ENCODE measurements at regions not wholly inside any gene's neighbourhood (a gene's known extent, or its start where the extent isn't known, plus 50 kb on each side); places are given as distances from the start of the nearest gene placed in this dataset.
A peak's percentile ranks its signal among the peaks of the same experiment; 100 is the strongest.

GRCh38 chr2:172204309-172204708 lies 101.6 kb upstream of the DLX2 start:
- no peak for DNase-seq (ENCODE audit: low read depth in 3 of 3)

DNA sequence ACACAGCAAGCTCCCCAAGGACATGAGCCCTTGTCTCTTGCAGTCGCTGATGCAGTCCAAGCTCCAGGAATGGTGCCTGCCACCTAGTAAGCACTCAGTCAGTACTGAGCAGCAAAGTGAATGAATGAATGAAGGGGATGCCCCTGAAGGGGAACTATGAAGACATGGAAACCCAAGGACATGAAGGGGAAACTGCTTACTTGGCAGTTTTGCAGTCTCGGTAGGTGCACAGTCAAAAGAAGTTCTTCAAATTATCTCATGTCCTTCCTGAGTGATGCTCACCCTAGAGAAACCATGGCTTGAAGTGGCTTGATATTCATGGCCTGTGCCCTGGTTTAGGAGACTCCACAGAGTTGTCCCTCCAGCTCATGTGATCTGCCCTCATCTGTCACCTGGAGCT lies 102.1 kb upstream of the DLX2 start:
- no peak for DNase-seq (ENCODE audit: low read depth in 3 of 3)

- no peak for DNase-seq (ENCODE audit: low read depth in 3 of 3)
These were observed 102.6 kb upstream of the DLX2 start for GRCh38 chr2:172205292-172205691.

DNA sequence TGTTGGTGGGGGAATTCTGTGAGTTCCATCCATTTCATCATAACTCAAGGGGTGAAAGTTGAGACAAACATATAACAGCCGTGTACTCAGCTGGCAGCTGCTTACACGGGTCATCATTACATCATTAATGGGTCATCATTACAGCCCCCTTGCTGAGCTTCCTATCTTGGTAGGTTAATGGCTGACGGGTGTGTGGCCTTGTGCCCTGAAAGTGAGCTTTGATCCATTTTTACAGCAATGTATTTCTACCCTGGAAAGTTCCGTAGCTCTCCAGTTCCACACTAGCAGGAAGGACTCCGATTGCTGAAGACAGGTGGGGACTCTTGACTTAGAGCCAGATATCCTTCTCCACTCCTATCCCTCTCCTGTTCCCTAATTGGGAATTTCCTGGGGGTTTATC lies 105.2 kb upstream of the DLX2 start:
- DNase-seq (ENCODE audit: low read depth in 3 of 3), result no peak

GRCh38 chr2:172208791-172209325 lies 106.2 kb upstream of the DLX2 start:
- DNase-seq (ENCODE audit: low read depth in 3 of 3), result no peak

- DNase-seq (ENCODE audit: low read depth in 3 of 3), result no peak
These were observed 107.9 kb upstream of the DLX2 start for GRCh38 chr2:172210599-172210998.

DNA sequence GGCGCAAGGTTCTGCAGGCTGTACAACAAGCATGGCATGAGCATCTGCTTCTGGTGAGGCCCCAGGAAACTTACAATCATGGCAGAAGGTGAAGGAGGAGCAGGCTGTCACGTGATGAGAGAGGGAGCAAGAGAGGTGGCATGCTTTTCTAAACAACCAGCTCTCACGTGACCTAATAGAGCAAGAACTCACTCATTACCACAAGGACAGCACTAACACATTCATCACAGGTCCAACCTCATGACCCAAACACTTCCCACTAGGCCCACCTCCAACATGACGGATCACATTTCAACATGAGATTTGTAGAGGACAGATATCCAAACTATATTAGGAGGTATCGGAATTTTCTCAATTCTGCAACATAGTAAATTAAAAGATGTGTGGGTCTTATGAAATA lies 108.8 kb upstream of the DLX2 start:
- no peak for DNase-seq (ENCODE audit: low read depth in 3 of 3)

DNA sequence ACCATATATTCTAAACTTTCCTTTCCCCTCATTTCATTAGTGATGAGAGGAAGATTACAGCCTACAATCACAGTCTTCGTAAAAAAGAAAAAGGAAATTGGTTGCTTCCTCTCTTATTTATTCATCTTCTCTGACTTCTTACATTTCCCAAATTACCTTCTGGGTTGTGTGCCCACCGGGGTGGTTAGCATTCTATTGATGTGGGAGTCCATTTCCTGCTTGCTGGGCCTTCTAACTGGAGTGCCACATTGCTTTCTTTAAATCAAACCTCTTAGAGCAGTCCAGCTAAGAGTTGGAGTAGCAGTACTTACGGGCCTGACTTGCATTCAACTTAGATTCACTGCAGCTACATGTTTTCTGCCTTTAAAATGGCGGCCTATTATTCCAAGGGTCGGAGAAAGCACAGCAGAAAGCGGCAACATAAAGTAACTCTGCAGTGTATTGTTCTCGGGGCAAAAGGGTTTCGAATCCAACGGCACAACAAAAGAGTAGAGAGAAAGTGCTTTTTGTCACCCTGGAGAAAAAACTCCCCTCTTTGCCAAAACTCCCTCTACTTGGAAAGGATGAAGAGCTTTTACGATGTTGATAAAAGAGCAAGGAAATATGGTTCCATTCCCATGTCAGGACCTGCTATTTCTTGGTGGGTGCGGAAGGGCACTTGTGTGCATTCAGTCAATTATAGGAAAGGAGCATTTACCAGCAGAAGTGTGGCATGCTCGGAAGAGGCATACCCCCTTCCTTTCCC lies 110.6 kb upstream of the DLX2 start:
- no peak for DNase-seq (ENCODE audit: low read depth in 3 of 3)

DNA sequence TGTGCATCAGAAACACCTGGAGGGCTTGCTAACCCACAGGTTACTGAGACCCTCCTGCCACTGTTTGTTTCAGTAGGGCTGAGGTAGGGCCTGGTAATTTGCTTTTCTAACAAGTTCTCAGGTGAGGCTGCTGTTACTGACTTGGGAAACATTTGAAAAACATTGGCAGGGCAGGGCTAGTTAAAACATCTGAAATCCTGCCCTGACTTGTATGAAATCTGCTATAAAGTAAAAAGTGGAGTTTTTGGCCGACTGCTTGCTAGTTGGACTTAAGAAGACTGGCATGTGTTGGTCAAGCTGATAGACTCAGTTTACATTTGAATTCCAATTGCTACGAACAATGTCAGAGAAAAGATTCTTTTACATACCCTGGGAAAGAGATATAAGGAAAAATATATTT lies 111.6 kb upstream of the DLX2 start:
- DNase-seq (ENCODE audit: low read depth in 3 of 3), result no peak

GRCh38 chr2:172215172-172215935 lies 112.7 kb upstream of the DLX2 start:
- no peak for DNase-seq (ENCODE audit: low read depth in 3 of 3)

DNA sequence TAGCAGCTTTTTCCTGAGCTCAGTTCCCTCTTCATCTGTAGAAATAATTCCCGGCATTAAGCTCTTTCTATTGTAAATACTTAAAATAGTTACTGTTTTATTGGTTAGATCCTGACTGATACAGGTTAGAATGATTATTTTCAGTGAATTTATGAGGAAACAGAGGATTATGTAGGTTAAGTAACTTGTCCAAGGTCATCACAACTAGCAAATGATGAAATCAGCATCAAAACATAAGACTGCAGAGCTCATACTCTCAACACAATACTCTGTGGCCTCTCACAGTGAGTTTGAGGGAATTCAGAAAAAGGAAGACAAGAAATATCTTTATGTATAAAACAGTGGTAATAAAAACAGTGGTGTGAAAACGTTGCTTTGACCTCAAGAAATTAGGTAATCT lies 113.2 kb upstream of the DLX2 start:
- DNase-seq (ENCODE audit: low read depth in 3 of 3), result no peak

GRCh38 chr2:172216477-172216876 lies 113.8 kb upstream of the DLX2 start:
- DNase-seq (ENCODE audit: low read depth in 3 of 3), result no peak

GRCh38 chr2:172219201-172219600 lies 116.5 kb upstream of the DLX2 start:
- DNase-seq (ENCODE audit: low read depth in 3 of 3), result no peak

- DNase-seq (ENCODE audit: low read depth in 3 of 3), result no peak
These were observed 117.4 kb upstream of the DLX2 start for GRCh38 chr2:172220121-172220520.

DNA sequence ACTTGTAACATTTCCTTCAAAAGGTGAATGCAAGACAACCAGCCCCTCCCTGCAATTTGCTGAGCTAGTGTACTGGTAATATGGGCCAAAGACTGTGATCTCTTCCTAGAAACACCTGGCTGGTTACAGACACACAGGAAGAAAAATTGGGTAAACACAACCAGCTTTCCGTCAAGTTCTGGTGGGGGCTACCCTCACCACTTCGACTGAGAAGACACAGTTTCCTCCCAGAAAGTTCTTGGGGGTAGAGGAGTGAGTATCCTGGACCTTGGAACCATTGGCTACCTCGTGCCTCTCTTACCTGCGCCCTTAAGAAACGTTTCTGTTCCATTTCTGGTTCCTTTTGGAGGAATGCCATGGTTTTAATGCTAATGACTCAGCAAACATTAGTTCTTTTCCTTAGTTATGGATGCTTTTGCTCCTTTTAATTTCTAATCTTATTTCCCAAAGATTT lies 120.9 kb upstream of the DLX2 start:
- DNase-seq (ENCODE audit: low read depth in 3 of 3), result no peak

- no peak for DNase-seq (ENCODE audit: low read depth in 3 of 3)
These were observed 123.1 kb upstream of the DLX2 start for GRCh38 chr2:172225786-172226185.

DNA sequence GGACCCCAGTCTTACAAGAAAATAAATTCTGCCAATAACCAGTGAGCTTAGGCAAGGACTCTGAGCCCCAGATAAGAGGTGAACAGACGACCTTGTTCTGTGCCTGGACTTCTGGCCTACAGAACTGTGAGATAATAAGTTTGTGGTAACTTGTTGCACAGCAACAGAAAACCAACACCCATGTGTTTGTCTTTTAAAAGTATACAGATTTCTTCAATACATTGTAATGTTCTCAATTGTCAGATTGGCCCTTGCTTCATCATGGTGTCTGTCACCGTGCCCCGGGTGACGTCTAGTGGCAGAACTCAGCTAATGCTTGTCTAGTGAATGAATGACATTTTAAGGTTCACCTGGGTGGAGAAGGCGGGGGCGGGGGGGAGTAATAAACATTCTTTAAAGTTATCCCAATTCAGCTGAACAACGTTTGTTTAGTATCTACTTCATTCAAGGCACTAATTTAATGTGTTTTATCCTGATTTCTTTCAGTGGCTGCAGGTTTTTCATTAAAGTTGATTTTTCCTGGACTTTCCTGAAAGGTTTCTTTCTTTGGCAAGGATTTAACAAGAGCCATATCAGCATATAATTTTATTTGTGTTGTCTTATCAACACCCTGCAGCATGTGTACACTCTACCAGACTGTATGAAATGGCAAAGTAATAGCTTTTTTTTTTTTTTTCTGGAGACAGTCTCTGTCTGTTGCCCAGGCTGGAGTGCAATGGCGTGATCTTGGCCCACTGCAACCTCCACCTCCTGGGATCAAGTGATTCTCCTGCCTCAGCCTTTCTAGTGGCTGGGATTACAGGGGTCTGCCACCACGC lies 123.8 kb upstream of the DLX2 start:
- peak in 1 of 3 experiments; percentile 11 for DNase-seq (ENCODE audit: low read depth in 3 of 3)

GRCh38 chr2:172227719-172228118 lies 125.0 kb upstream of the DLX2 start:
- DNase-seq (ENCODE audit: low read depth in 3 of 3), result no peak

DNA sequence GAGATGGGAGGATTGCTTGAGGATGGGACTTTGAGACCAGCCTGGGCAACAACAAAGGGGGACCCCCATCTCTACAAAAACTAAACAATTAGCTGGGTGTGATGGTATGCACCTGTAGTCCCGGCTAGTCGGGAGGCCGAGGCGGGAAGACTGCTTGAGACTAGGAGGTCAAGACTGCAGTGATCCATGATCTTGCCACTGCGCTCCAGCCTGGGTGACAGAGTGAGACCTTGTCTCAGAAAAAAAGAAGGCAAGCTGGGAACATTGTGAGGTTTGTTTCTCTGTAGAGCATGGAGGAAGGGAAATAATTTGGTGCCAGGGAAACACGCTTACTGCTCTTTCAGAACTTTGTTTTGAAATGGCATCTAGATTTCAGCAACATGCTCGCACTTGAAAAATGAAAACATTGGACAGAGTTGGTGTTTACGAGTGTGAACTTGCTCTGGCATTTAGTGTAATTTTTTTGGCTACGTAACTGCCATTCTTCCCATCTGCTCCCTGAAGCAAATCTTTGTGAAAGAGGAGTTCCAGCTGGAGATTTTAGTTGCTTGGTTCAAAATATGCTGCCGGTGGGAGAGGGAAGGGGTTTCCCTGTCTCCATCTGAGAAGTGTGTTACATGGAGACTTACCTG lies 125.6 kb upstream of the DLX2 start:
- DNase-seq (ENCODE audit: low read depth in 3 of 3), result no peak

GRCh38 chr2:172229125-172229524 lies 126.4 kb upstream of the DLX2 start:
- DNase-seq (ENCODE audit: low read depth in 3 of 3), result no peak

GRCh38 chr2:172230332-172230888 lies 127.7 kb upstream of the DLX2 start:
- DNase-seq (ENCODE audit: low read depth in 3 of 3), result no peak

All from stimulated activated CD4-positive, alpha-beta T cell treated with anti-CD3 and anti-CD28 coated beads, TNF-alpha, amount 100 ng/mL, for 24 hours (primary cell).